Testis (tissue), 2 donors: ENCODE measurements at regions not wholly inside any gene's neighbourhood (a gene's known extent, or its start where the extent isn't known, plus 50 kb on each side); places are given as distances from the start of the nearest gene placed in this dataset.

ENCODE experiments used
- DNase-seq: peaks from one replicate; pipeline ENCODE4 v3.0.0-alpha.2; 2019
- H3K27ac ChIP-seq, 2 donors: fragments of 200-600 bp; sonication (generic); one replicate each; pipeline ENCODE4 v1.5.1; 2019
- H3K27me3 ChIP-seq: fragments of 200-600 bp; sonication (generic); one replicate; pipeline ENCODE4 v1.5.1; 2019
- H3K36me3 ChIP-seq: fragments of 200-600 bp; sonication (generic); one replicate; pipeline ENCODE4 v1.5.1; 2017; ENCODE audit warnings: low read depth; ENCODE audit errors: missing control alignments
- H3K4me1 ChIP-seq: fragments of 200-600 bp; sonication (generic); one replicate; pipeline ENCODE4 v1.5.1; 2019
- H3K4me3 ChIP-seq, 2 donors: fragments of 200-600 bp; sonication (generic); one replicate each; pipeline ENCODE4 v1.5.1; 2017 to 2019
- H3K9me3 ChIP-seq: fragments of 200-600 bp; sonication (generic); one replicate; pipeline ENCODE4 v1.5.1; 2017
- POLR2A ChIP-seq: fragments of 450-650 bp; IDR thresholded peaks from one replicate; pipeline ENCODE4 v1.6.1; 2017; ENCODE audit warnings: antibody characterized with exemption, mild to moderate bottlenecking, moderate library complexity
- WGBS, 2 donors: methylation state at CpG; one replicate each; pipeline ENCODE4 v1.1.5; 2018; 5-methylcytosine and 5-hydroxymethylcytosine counted together
- intact Hi-C: fragments of 100-400 bp; cut with DNase I; formaldehyde crosslinking; loops from one replicate; pipeline ENCODE4 v1.15.1; 2023; ENCODE audit warnings: low total_unique reads
- TF ChIP-seq, protein P1 (sequence below), 3 experiments: fragments of 450-650 bp in 2 of 3; fragments of 200-600 bp in 1 of 3; sonication (generic) in 1 of 3; IDR thresholded peaks; one replicate each; pipeline ENCODE4 v1.5.1; 2016 to 2019; ENCODE audit warnings: antibody characterized with exemption in 3 of 3, mild to moderate bottlenecking in 2 of 3, moderate library complexity in 1 of 3

- H3K4me1 ChIP-seq: no peaks in the 10 kb centered on the region
- no peaks in the 10 kb centered on the region for H3K27me3 ChIP-seq
- H3K9me3 ChIP-seq: no peaks in the 10 kb centered on the region
- no peak overlapping the region for H3K27ac ChIP-seq
- no peak for TF ChIP-seq POLR2A
- TF ChIP-seq, protein P1, sequence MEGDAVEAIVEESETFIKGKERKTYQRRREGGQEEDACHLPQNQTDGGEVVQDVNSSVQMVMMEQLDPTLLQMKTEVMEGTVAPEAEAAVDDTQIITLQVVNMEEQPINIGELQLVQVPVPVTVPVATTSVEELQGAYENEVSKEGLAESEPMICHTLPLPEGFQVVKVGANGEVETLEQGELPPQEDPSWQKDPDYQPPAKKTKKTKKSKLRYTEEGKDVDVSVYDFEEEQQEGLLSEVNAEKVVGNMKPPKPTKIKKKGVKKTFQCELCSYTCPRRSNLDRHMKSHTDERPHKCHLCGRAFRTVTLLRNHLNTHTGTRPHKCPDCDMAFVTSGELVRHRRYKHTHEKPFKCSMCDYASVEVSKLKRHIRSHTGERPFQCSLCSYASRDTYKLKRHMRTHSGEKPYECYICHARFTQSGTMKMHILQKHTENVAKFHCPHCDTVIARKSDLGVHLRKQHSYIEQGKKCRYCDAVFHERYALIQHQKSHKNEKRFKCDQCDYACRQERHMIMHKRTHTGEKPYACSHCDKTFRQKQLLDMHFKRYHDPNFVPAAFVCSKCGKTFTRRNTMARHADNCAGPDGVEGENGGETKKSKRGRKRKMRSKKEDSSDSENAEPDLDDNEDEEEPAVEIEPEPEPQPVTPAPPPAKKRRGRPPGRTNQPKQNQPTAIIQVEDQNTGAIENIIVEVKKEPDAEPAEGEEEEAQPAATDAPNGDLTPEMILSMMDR (IDR thresholded peaks at IDR 0.05): no peak
- intact Hi-C loops: no loop called here
- H3K4me3 ChIP-seq: no peak overlapping the region
- WGBS, 2 donors: 91 to 92% methylated on average over 5 of the region's 5 CpGs
- H3K36me3 ChIP-seq: no peaks in the 10 kb centered on the region
- DNase-seq: no peak
These were observed 184.9 kb upstream of the PARD3B start for GRCh38 chr2:204360218-204361007.

GRCh38 chr2:204361738-204362137, 183.5 kb upstream of the PARD3B start:
- no peak for TF ChIP-seq POLR2A
- TF ChIP-seq, protein P1 (IDR thresholded peaks at IDR 0.05): no peak
- Histone ChIP-seq H3K4me1 (no peaks in the 10 kb centered on the region), H3K9me3 (no peaks in the 10 kb centered on the region), H3K27ac (no peak overlapping the region), H3K27me3 (no peaks in the 10 kb centered on the region), H3K36me3 (no peaks in the 10 kb centered on the region), H3K4me3 (no peak overlapping the region)
- intact Hi-C loops: no loop called here
- 81 to 87% methylated on average over 2 of the region's 2 CpGs for WGBS, 2 donors
- DNase-seq: no peak

DNA sequence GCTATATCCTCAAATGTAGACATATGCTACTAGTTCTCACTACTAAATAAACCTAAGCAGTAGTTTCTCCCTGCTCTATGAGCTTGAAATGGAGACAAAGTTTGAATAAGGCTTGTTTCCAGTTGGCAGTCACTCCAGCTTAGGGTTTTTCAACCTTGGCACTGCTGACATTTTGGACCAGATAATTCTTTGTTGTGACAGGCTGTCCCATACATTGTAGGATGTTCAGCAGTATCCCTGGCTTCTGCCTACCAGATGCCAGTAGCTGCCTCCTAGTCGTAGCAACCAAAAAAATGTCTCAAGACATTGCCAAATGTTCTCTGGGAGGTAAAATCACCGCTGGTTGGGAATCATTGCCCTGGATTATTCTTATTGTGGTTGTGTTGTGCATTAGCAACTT, 182.7 kb upstream of the PARD3B start:
- no peaks in the 10 kb centered on the region for H3K4me1 ChIP-seq
- intact Hi-C loops: no loop called here
- H3K27ac ChIP-seq: no peak overlapping the region
- H3K36me3 ChIP-seq: no peaks in the 10 kb centered on the region
- no peaks in the 10 kb centered on the region for H3K27me3 ChIP-seq
- WGBS, 2 donors: 73 to 85% methylated on average over 2 of the region's 2 CpGs
- H3K4me3 ChIP-seq: no peak overlapping the region
- TF ChIP-seq POLR2A: no peak
- TF ChIP-seq, protein P1 (IDR thresholded peaks at IDR 0.05): no peak
- H3K9me3 ChIP-seq: no peaks in the 10 kb centered on the region
- no peak for DNase-seq

DNA sequence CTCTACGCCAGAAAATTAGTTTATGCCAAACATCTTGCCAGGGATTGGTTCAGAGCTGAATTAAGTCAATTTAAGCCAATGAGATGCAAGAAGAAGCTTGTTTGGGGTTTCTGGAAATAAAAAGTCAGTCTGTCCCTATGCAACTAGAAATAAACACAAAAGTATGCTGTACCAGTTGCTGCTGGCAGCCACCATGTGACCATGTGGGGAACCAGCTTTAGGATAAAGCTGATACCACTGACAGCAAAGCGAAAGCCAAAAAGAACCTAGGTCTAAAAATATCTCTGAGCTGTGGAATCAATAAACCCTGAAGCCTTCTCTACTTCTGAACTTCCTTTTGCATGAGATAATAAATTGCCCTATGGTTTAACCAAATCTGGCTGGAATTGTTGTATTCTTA, 181.8 kb upstream of the PARD3B start:
- Histone ChIP-seq H3K27me3 (no peaks in the 10 kb centered on the region), H3K27ac (no peak overlapping the region), H3K9me3 (no peaks in the 10 kb centered on the region), H3K36me3 (no peaks in the 10 kb centered on the region), H3K4me3 (no peak overlapping the region), H3K4me1 (no peaks in the 10 kb centered on the region)
- intact Hi-C loops: no loop called here
- WGBS, 2 donors: 97 to 98% methylated on average over 2 of the region's 2 CpGs
- DNase-seq: no peak
- no peak for TF ChIP-seq POLR2A
- TF ChIP-seq, protein P1 (IDR thresholded peaks at IDR 0.05): no peak
